GM12873 (cell line): ENCODE measurements at regions not wholly inside any gene's neighbourhood (a gene's known extent, or its start where the extent isn't known, plus 50 kb on each side); places are given as distances from the start of the nearest gene placed in this dataset.

Experiments used
- CTCF ChIP-seq: IDR thresholded peaks from 2 replicates; pipeline ENCODE4 v1.5.1; 2012; ENCODE audit warnings: low read depth, mild to moderate bottlenecking, moderate library complexity, low read length, control low read depth; ENCODE audit not compliant: insufficient read depth; ENCODE audit errors: missing control alignments

GRCh38 chrX:104459796-104460195, 106.2 kb upstream of the IL1RAPL2 start:
- no peak for TF ChIP-seq CTCF

GRCh38 chrX:104450316-104450715, 115.7 kb upstream of the IL1RAPL2 start:
- TF ChIP-seq CTCF: no peak

- TF ChIP-seq CTCF: no peak
Observed at GRCh38 chrX:104445591-104445990, 120.4 kb upstream of the IL1RAPL2 start.

GRCh38 chrX:104435249-104435648, 130.8 kb upstream of the IL1RAPL2 start:
- no peak for TF ChIP-seq CTCF

- no peak for TF ChIP-seq CTCF
Observed at GRCh38 chrX:104432321-104432720, 133.7 kb upstream of the IL1RAPL2 start.

GRCh38 chrX:104430742-104431119, 135.3 kb upstream of the IL1RAPL2 start:
- no peak for TF ChIP-seq CTCF

- TF ChIP-seq CTCF: no peak
Observed at GRCh38 chrX:104430072-104430741, 135.8 kb upstream of the IL1RAPL2 start.

GRCh38 chrX:104428231-104428630, 137.8 kb upstream of the IL1RAPL2 start:
- TF ChIP-seq CTCF: no peak
